Activated naive CD4-positive, alpha-beta T cell treated with anti-CD3 and anti-CD28 coated beads, Interleukin-2, amount 10 ng/mL, durations not matched to agents 7 days and 5 days (primary cell): ENCODE measurements at regions not wholly inside any gene's neighbourhood (a gene's known extent, or its start where the extent isn't known, plus 50 kb on each side); places are given as distances from the start of the nearest gene placed in this dataset.
A peak's percentile ranks its signal among the peaks of the same experiment; 100 is the strongest.

Experiments
- CTCF ChIA-PET: fragments of 350-600 bp; sonication (Branson Sonifier 250); formaldehyde crosslinking; loops from one replicate; lab custom pipeline; 2021; ENCODE audit warnings: antibody characterized with exemption; lab: Charles Lee
- DNase-seq: peaks from one replicate; pipeline ENCODE4 v3.0.0-alpha.2; 2020
- H3K27ac Mint-ChIP-seq: one replicate; pipeline ENCODE4 v1.8.0; 2021; ENCODE audit warnings: mild to moderate bottlenecking, moderate library complexity, mixed read lengths
- H3K27me3 Mint-ChIP-seq: one replicate; pipeline ENCODE4 v1.8.0; 2021; ENCODE audit warnings: mild to moderate bottlenecking, mixed read lengths
- H3K36me3 Mint-ChIP-seq: one replicate; pipeline ENCODE4 v1.8.0; 2021; ENCODE audit warnings: mixed read lengths
- H3K4me1 Mint-ChIP-seq: one replicate; pipeline ENCODE4 v1.8.0; 2021; ENCODE audit warnings: mixed read lengths
- H3K4me3 Mint-ChIP-seq: one replicate; pipeline ENCODE4 v1.8.0; 2021; ENCODE audit warnings: mild to moderate bottlenecking, moderate library complexity, mixed read lengths
- H3K9me3 Mint-ChIP-seq: one replicate; pipeline ENCODE4 v1.8.0; 2021; ENCODE audit warnings: mixed read lengths

DNA sequence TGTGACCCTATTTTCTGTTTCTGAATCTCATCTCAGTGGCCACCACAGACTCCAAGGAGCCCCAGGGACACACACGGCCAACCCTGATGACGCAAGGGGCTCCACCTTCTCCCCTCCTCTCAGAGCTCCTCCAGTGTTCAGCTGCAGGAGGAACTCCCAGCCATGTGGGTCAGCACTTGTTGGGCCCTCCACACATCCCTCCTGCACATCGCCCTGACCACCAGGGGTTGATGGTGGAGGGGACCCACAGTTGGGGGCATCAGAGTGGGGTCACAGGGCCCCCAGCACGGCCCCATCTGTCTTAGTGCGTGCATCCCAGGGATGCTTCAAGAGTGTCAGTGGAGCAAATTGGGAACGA is 499.6 kb downstream of the BRD1 start:
- Mint-ChIP-seq H3K36me3 (no peaks in the 10 kb centered on the region), H3K9me3 (peaks cover 3% of the 10 kb centered on the region), H3K27me3 (peaks cover 15% of the 10 kb centered on the region), H3K27ac (no peak overlapping the region), H3K4me3 (no peak overlapping the region), H3K4me1 (peaks cover 7% of the 10 kb centered on the region)
- CTCF ChIA-PET = no interaction called here
- DNase-seq = no peak

DNA sequence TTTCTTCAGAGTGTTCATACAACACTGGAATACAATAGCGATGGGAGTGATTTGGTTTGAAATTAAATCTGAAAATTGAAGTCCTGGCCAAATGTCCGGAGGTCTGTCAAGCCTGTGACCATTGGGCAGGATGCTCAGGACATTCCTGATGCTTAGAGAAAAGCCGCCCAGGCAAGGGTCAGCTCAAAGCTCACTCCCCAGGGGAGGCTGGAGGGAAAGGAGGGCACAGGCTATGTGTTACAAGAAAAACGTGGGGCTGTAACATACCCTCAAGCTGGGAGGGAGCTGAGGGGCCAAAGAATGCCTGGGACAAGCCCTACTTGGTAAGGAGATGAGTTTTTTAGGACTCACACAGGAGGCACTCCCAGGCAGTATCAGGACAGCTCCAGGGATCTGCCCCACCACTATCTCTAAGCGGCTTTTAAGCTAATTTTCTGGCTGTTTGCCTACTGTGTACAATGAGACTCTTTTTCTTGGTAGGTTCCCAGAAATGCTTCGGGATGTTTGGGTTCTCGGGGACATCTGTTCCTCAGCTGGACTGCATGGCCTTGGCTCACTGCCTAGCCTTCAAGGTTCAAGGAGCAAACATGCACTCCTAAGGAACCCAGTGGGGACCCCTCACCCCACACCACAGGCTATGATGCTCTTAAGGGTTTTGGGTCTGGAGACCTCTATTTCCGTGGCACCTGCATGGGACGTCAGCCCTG is 500.1 kb downstream of the BRD1 start:
- Mint-ChIP-seq H3K9me3 (peaks cover 3% of the 10 kb centered on the region), H3K27ac (no peak overlapping the region), H3K4me3 (no peak overlapping the region), H3K4me1 (peaks cover 7% of the 10 kb centered on the region), H3K27me3 (peaks cover 15% of the 10 kb centered on the region), H3K36me3 (no peaks in the 10 kb centered on the region)
- CTCF ChIA-PET = interaction anchor here (0.7 kb wide), 1 partner anchor 33 kb away, joined by 4 read pairs; no protein-coding TSS in a partner anchor
- no peak for DNase-seq

DNA sequence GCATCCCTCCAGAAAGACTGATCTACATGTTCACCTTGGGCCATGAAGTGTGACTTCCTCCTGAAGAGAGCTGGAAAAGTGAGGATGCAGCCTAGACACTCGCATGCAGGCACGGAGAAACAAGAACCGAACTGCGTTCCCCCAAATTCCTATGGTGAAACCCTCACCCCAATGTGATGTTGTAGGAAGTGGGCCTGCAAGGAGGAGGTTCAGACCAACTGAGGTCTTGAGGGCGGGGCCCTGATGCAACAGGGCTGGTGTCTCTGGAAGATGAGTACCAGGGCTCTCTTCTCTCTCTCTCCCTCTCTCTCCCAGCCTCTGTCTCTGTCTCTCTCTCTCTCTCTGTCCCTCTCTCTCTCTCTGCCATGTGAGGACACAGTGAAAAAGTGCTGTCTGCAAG is 501.1 kb downstream of the BRD1 start:
- H3K9me3 Mint-ChIP-seq = peaks cover 3% of the 10 kb centered on the region
- no peak overlapping the region for H3K27ac Mint-ChIP-seq
- no peak overlapping the region for H3K4me3 Mint-ChIP-seq
- no peaks in the 10 kb centered on the region for H3K36me3 Mint-ChIP-seq
- no peak for DNase-seq
- H3K4me1 Mint-ChIP-seq = peaks cover 7% of the 10 kb centered on the region
- peaks cover 15% of the 10 kb centered on the region for H3K27me3 Mint-ChIP-seq
- CTCF ChIA-PET = no interaction called here

DNA sequence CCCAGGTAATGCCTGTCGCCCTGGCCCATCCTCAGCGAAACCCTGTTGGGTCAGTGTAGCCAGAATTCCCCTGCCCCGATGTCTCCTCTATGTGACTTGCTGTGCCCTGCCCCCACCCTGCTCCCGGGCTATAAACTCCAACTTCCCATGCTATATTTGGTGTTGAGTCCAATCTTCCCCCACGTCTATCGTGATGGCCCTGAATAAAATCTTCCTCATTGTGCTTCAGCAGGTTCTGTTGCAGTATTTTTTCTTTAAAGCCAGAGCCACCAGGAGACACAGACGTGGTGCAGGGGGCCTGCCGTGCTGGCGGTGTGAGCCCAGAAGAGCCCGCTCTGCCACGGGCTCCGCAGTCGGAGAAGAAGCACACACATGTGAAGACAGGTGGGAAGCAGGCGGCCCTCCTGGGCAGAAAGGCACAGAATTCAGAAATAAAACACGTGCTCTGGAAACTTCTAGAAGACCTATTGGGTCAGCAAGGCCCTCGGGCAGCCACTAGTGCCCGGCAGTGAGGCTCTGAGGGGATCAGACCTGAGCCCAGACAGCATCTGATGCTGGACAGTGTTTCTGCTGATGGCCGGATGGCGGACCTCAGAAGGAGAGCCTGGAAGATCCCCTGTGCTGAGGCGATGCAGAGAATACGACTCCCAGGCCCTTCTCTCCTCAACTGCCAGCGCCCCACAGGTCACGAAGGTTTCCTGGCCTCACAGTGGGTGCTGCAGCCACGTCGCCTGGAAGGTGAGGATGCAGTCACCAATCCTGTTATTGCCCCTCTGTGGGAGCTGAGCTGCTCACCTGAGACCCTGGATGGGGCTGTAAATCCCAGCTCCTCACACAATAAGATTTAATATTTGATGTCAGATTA is 501.9 kb downstream of the BRD1 start:
- Mint-ChIP-seq H3K4me1 (peaks cover 7% of the 10 kb centered on the region), H3K9me3 (peaks cover 3% of the 10 kb centered on the region), H3K4me3 (no peak overlapping the region), H3K27me3 (peaks cover 20% of the 10 kb centered on the region), H3K27ac (no peak overlapping the region), H3K36me3 (no peaks in the 10 kb centered on the region)
- no peak for DNase-seq
- CTCF ChIA-PET = no interaction called here

DNA sequence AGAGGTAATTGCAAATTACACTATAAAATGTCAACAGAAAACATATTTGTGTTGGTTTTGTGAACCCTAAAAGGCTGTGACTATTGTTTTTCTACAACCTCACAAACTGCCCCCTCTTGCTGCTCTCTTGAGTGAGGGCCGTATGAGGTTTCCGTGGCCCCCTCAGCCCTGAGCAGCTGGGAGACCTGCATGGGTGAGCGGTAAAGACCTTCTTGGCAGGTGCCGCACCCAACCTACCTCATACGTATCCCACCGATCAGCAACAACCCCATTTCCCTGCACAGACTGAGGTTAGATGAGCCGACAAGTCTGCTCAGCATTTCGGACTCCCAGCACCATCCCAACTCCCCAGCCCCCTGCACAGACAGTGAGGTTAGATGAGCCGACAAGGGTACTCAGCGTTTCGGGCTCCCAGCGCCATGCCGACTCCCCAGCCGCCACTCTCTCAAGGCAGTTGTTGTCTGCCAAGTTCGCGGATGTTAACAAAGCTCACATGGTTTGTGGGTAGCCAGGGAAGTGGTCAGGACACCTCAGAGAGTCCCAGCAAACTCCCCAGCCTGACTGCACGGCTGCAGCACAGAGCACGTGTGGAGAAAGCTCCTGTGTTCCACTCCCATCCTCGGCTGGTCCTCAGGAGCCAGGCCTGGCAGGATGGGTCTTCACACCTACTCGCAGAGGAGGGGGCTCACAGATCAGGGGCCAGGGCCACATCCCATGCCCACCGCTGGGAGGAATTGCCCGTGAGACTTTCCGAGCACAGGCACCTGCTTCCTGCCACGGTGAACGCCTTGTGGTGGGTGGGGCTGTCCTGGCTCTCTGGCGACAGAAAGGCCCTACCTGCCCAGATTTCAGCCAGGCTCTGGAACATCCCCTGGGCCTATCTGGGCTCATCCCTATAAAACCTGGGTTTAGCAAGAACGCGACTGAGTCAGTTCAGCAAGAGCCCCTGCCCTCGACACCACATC is 502.9 kb downstream of the BRD1 start:
- CTCF ChIA-PET = interaction anchor here (0.6 kb wide), 1 partner anchor 356 kb away, joined by 3 read pairs; no protein-coding TSS in a partner anchor
- peaks cover 7% of the 10 kb centered on the region for H3K4me1 Mint-ChIP-seq
- peaks cover 20% of the 10 kb centered on the region for H3K27me3 Mint-ChIP-seq
- no peak overlapping the region for H3K27ac Mint-ChIP-seq
- no peaks in the 10 kb centered on the region for H3K36me3 Mint-ChIP-seq
- peaks cover 3% of the 10 kb centered on the region for H3K9me3 Mint-ChIP-seq
- DNase-seq = peak; percentile 50
- H3K4me3 Mint-ChIP-seq = no peak overlapping the region

DNA sequence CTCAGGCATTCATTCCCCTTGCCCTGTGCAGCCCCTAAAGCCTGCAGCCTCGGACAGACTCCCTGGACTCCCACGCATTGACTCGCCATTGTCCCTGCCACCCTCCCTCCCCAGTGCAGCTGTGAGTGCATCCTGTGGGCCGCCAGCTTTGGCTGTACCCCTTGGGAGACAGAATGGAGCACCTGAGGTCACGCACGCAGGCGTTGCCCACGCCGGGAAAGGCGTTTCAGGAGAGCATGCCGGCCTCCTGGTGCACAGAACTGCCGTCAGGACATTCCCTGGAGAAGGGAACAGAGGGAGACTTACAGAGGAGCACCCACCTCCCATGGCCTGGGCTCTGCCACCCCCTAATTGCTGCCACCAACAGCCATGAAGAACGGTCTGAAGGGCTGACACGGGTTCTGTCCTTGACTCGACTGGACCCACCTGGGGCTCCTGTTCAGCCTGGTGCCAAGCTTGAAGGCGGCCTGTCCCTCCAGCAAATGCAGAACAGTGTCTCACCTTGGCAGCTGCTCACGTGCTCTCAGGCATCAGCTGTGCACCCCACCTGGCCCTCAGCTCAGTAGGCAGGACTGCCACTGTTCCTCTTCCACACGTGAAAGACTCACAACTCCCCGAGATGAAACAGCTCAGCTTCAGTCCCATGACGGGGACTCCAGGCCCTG is 503.8 kb downstream of the BRD1 start:
- peaks cover 3% of the 10 kb centered on the region for H3K9me3 Mint-ChIP-seq
- peaks cover 25% of the 10 kb centered on the region for H3K27me3 Mint-ChIP-seq
- DNase-seq = no peak
- no peak overlapping the region for H3K4me3 Mint-ChIP-seq
- CTCF ChIA-PET = interaction anchor here (0.6 kb wide), 1 partner anchor 355 kb away, joined by 3 read pairs; no protein-coding TSS in a partner anchor
- H3K36me3 Mint-ChIP-seq = no peaks in the 10 kb centered on the region
- H3K4me1 Mint-ChIP-seq = peaks cover 7% of the 10 kb centered on the region
- H3K27ac Mint-ChIP-seq = no peak overlapping the region

DNA sequence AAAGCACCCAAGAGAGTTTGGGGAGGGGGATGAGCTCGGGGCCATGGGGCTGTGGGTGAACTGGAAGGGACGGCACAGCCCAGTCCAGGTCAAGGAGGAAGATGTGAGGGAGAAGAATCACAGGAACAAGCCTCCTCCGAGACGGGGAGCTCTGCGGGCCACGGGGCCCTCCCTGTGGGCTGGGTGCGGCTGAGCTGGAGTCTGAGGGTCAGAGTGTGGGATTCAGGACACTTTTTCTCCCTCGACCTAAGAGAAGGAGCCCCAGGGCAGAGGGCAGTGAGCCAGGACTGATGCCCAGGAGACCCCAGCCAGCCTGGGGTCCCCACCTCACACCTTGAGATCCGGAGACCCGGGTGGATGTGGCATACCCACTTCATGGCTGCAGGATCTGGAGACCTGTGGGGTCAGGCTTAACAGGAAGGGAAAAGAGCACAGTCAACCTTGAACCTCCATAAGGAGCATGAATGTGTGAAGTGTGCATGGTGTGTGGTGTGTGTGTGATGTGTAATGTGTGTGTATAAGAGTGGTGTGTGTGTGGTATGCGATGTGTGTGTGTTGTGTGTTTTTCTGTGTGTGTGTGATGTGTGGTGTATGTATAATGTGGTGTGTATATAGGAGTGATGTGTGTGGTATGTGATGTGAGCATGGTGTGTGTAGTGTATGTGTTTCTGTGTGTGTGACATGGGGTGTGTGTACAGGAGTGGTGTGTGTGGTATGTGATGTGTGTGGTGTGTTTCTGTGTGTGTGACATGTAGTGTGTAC is 504.6 kb downstream of the BRD1 start:
- DNase-seq = no peak
- H3K36me3 Mint-ChIP-seq = no peaks in the 10 kb centered on the region
- no peak overlapping the region for H3K4me3 Mint-ChIP-seq
- H3K9me3 Mint-ChIP-seq = peaks cover 3% of the 10 kb centered on the region
- CTCF ChIA-PET = no interaction called here
- H3K27ac Mint-ChIP-seq = no peak overlapping the region
- H3K4me1 Mint-ChIP-seq = peaks cover 7% of the 10 kb centered on the region
- H3K27me3 Mint-ChIP-seq = peaks cover 26% of the 10 kb centered on the region

DNA sequence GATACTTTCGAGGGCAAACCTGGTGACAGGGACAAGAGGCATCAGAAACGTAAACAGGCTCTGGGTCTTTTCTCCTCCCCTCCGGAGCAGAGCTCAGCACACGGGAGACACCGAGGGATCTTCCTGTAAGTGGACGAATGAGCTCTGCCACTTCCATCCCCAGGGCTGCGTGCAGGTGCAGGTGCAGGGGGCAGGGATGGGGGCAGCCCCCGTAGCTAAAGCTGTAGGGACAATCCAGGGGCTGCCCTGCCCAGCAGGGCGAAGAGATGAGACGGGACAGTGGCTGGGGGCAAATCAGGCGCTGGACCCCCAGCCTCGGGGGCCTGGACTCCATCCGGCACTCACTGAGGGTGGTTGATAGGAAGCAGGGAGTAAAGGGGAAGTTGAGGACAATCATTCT is 505.4 kb downstream of the BRD1 start:
- Mint-ChIP-seq H3K9me3 (peaks cover 3% of the 10 kb centered on the region), H3K27ac (no peak overlapping the region), H3K36me3 (no peaks in the 10 kb centered on the region), H3K4me1 (peaks cover 7% of the 10 kb centered on the region), H3K27me3 (peaks cover 26% of the 10 kb centered on the region), H3K4me3 (no peak overlapping the region)
- no peak for DNase-seq
- CTCF ChIA-PET = no interaction called here

DNA sequence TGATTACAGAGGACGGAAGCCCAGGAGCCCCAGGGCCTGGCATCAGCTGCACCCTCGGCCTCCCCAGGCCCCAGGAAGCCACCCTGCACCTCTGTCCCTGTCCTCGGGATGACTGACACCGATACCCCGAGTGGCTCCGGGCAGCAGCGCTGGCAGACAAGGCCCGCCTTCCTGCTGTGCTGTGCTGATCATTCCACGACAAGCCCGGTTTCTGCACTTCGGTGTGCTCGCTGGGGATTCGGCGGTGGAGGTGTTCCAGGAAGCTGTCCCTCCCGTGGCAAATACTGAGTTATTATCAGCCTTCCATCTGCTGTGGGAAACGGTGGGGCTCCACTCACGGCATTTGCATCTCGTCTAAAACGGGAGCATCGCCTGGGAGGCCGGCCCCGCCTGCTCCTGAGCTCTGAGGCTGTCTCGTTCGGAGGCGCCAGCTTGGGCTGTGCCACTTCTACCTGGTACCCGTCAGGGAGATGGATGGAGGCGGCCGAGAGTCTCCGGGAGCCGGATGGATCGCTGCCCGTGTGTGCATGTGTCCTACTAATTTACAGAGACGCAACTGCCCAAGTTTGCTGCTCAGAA is 506.1 kb downstream of the BRD1 start:
- H3K4me1 Mint-ChIP-seq = peaks cover 7% of the 10 kb centered on the region
- H3K27me3 Mint-ChIP-seq = peaks cover 27% of the 10 kb centered on the region
- no peak overlapping the region for H3K4me3 Mint-ChIP-seq
- no peak overlapping the region for H3K27ac Mint-ChIP-seq
- CTCF ChIA-PET = no interaction called here
- no peak for DNase-seq
- no peaks in the 10 kb centered on the region for H3K36me3 Mint-ChIP-seq
- H3K9me3 Mint-ChIP-seq = no peaks in the 10 kb centered on the region

DNA sequence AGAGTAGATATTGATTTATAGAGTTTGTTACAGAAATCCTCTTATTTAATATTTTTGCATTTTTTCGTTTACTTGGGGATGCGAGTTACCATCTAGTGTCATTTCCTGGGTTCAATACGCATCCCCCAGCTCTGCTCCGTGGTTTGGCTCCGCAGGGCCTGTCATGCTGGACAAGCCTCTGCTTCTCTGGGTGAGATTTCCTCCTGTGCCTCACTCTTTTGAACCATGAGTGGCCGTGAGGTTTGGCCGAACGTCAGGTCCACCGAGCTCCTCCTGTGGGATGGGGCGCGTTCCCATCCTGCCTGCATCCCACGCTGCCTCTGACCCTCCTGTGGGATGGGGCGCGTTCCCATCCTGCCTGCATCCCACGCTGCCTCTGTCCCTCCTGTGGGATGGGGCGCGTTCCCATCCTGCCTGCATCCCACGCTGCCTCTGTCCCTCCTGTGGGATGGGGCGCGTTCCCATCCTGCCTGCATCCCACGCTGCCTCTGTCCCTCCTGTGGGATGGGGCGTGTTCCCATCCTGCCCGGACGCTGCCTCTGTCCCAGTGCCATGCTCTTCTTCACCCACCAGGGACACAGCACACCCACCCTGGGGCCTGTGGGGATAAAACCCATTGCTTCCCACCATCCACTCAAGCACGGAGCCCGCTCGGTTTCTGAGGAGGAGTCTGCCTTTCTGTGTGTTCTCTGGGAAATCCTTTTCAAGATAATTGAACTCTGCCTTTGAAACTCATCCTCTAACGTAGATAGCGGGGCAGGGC is 506.8 kb downstream of the BRD1 start:
- CTCF ChIA-PET = no interaction called here
- Mint-ChIP-seq H3K36me3 (no peaks in the 10 kb centered on the region), H3K27me3 (peaks cover 32% of the 10 kb centered on the region), H3K4me1 (peaks cover 7% of the 10 kb centered on the region), H3K9me3 (no peaks in the 10 kb centered on the region), H3K4me3 (no peak overlapping the region), H3K27ac (no peak overlapping the region)
- no peak for DNase-seq

DNA sequence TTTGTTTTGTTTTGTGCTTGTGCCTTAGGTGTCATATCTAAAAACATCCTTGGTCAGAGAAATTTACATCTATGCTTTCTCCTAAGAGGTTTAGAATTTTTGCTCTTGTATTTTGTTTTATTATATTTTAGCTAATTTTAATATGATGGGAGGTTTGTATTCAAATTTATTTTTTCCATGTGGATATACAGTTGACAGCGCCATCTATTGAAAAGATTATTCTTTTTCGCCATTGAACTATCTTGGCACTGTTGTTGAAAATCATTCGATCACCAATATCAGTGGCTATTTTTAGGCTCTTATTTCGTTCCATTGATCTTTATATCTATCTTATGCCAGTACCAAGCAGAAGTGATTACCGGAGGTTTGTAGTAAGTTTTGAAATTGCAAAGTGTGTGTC is 510.3 kb downstream of the BRD1 start:
- H3K36me3 Mint-ChIP-seq = no peaks in the 10 kb centered on the region
- DNase-seq = no peak
- no peaks in the 10 kb centered on the region for H3K4me1 Mint-ChIP-seq
- H3K27ac Mint-ChIP-seq = no peak overlapping the region
- H3K9me3 Mint-ChIP-seq = no peaks in the 10 kb centered on the region
- H3K27me3 Mint-ChIP-seq = peaks cover 24% of the 10 kb centered on the region
- CTCF ChIA-PET = interaction anchor here (1.2 to 1.3 kb wide), 2 partner anchors 11 to 13 kb away, joined by 4 to 5 read pairs; no protein-coding TSS in a partner anchor
- no peak overlapping the region for H3K4me3 Mint-ChIP-seq

DNA sequence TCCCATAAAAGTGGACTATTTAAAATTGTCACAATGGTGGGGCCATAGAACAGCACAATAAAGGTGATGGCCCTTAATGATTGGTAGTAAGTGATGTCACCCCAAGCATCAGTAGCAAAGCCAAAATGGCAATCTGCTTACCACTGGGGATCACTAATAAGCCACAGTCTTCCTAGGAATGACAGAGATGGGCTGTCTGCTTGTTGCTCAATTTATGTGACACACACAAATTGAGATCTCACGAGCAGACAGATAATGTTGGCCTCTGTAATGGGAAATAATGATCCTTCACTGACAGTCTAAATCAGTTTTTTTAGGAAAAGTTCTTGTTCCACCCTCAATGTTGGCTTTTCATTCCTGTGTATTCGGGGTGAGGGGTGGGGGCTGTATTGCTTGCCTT is 515.1 kb downstream of the BRD1 start:
- Mint-ChIP-seq H3K36me3 (no peaks in the 10 kb centered on the region), H3K9me3 (no peaks in the 10 kb centered on the region), H3K27me3 (peaks cover 32% of the 10 kb centered on the region), H3K27ac (no peak overlapping the region), H3K4me3 (no peak overlapping the region), H3K4me1 (no peaks in the 10 kb centered on the region)
- CTCF ChIA-PET = no interaction called here
- DNase-seq = no peak
